ENCODE measurements at regions not wholly inside any gene's neighbourhood (a gene's known extent, or its start where the extent isn't known, plus 50 kb on each side); places are given as distances from the start of the nearest gene placed in this dataset.

- ATAC-seq: no peak
- Histone ChIP-seq H3K9ac (ENCODE audit: insufficient read depth, low read depth, low read length) (no peak overlapping the region), H3K9me3 (ENCODE audit: low read length) (no peaks in the 10 kb centered on the region), H3K4me1 (ENCODE audit: insufficient read depth, low read length) (no peaks in the 10 kb centered on the region), H2AFZ (ENCODE audit: low read length) (no peak overlapping the region), H3K79me2 (ENCODE audit: insufficient read depth, low read length) (no peaks in the 10 kb centered on the region), H3K36me3 (replicated peaks in 1 of 2; ENCODE audit: control insufficient read depth in 1 of 2, insufficient read depth in 2 of 2, low read length in 2 of 2) (peaks cover 15 to 51% of the 10 kb centered on the region in 2 experiments), H3K4me3 (replicated peaks in 1 of 3; ENCODE audit: insufficient read depth in 1 of 3, low read depth in 2 of 3, low read length in 3 of 3) (no peak overlapping the region), H3K27ac (ENCODE audit: extremely low read length, insufficient read depth, low read length) (no peak overlapping the region), H3K4me2 (ENCODE audit: low read depth, low read length) (no peak overlapping the region), H3K27me3 (ENCODE audit: control insufficient read depth in 1 of 2, insufficient read depth in 2 of 2, low read length in 2 of 2) (no peaks in the 10 kb centered on the region), H4K20me1 (ENCODE audit: insufficient read depth, low read length) (peaks cover 10% of the 10 kb centered on the region; the same call in 1 of the 2 replicates)
- ChIA-PET CTCF (ENCODE audit: low intra/inter-chr PET ratio, low total read pairs) (no interaction called here), POLR2A (no interaction called here)
- in situ Hi-C loops (cut with HindIII; ENCODE audit: extremely low pct_ligation_motif_present, low pct_unique_long_range_greater_than_20kb): no loop called here
- WGBS (ENCODE audit: low lambda C conversion rate): 77% methylated on average over 5 of the region's 13 CpGs
- no TSS peak for BruUV-seq (replicated peaks)
- intact Hi-C loops (cut with micrococcal nuclease; ENCODE audit: unreplicated experiment): no loop called here
- no peak for FAIRE-seq
- DNase-seq (ENCODE audit: low spot score): no peak
- TF ChIP-seq ZNF629 (CRISPR knock-in tag; conservative IDR thresholded peaks at IDR 0.05): no peak
- TF ChIP-seq JARID2 (CRISPR knock-in tag; IDR thresholded peaks at IDR 0.05; ENCODE audit: insufficient replicate concordance): no peak
- no peak for TF ChIP-seq ARNT (IDR thresholded peaks at IDR 0.05)
Measured at GRCh38 chr11:70889411-70889810, 363.0 kb downstream of the SHANK2 start.

DNA sequence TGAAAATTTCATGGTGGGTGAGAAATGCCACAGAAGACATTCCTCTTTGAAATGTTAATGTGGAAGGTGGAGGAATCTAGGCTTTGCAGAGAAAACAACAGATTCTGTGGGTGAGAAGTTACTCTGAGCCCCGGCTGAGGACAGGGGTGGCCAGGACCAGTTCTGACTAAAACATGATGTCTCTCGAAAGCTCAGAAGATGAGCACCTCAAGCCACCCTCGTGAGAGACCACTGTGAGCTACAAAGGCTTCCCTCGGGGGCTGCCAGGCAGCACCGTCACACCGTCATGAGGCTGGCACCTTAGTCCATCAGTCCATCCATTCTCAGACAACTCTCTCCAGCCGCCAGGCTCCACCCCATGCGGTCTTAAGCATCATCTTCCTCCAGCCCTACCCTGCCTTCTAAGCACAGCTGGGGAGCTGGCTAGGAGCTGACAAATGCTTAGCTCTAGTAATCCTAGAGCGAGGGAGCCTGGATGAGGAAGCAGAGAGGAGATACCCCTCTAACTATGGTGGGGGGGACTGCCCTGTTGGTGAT, 360.5 kb downstream of the SHANK2 start:
- no peak overlapping the region for H3K4me3 ChIP-seq (replicated peaks in 1 of 3; ENCODE audit: insufficient read depth in 1 of 3, low read depth in 2 of 3, low read length in 3 of 3)
- ChIA-PET POLR2A (no interaction called here), CTCF (ENCODE audit: low intra/inter-chr PET ratio, low total read pairs) (no interaction called here)
- no peaks in the 10 kb centered on the region for H3K4me1 ChIP-seq (ENCODE audit: insufficient read depth, low read length)
- H3K27ac ChIP-seq (ENCODE audit: extremely low read length, insufficient read depth, low read length): no peak overlapping the region
- WGBS (ENCODE audit: low lambda C conversion rate): 97% methylated on average over 9 of the region's 9 CpGs
- no peaks in the 10 kb centered on the region for H3K9me3 ChIP-seq (ENCODE audit: low read length)
- H3K4me2 ChIP-seq (ENCODE audit: low read depth, low read length): no peak overlapping the region
- BruUV-seq (replicated peaks): no TSS peak
- intact Hi-C loops (cut with micrococcal nuclease; ENCODE audit: unreplicated experiment) (no loop called here), in situ Hi-C loops (cut with HindIII; ENCODE audit: extremely low pct_ligation_motif_present, low pct_unique_long_range_greater_than_20kb) (no loop called here)
- H3K27me3 ChIP-seq (ENCODE audit: control insufficient read depth in 1 of 2, insufficient read depth in 2 of 2, low read length in 2 of 2): no peaks in the 10 kb centered on the region
- no peak overlapping the region for H2AFZ ChIP-seq (ENCODE audit: low read length)
- no peak for FAIRE-seq
- H3K9ac ChIP-seq (ENCODE audit: insufficient read depth, low read depth, low read length): no peak overlapping the region
- no peak for ATAC-seq
- DNase-seq (ENCODE audit: low spot score): no peak
- no peaks in the 10 kb centered on the region for H3K79me2 ChIP-seq (ENCODE audit: insufficient read depth, low read length)
- peaks cover 5% of the 10 kb centered on the region; the same call in 1 of the 2 replicates for H4K20me1 ChIP-seq (ENCODE audit: insufficient read depth, low read length)
- H3K36me3 ChIP-seq (replicated peaks in 1 of 2; ENCODE audit: control insufficient read depth in 1 of 2, insufficient read depth in 2 of 2, low read length in 2 of 2): peaks cover 25 to 72% of the 10 kb centered on the region in 2 experiments
- no peak for TF ChIP-seq ZNF30 (CRISPR knock-in tag; IDR thresholded peaks at IDR 0.05)
- no peak for TF ChIP-seq ZNF572 (CRISPR knock-in tag; IDR thresholded peaks at IDR 0.05)
- no peak for TF ChIP-seq ZNF556 (CRISPR knock-in tag; IDR thresholded peaks at IDR 0.05; ENCODE audit: borderline replicate concordance)
- TF ChIP-seq HOXA5 (CRISPR knock-in tag; IDR thresholded peaks at IDR 0.05): no peak
- TF ChIP-seq RXRB (CRISPR knock-in tag; IDR thresholded peaks at IDR 0.05; ENCODE audit: borderline replicate concordance): no peak
- TF ChIP-seq ZNF703 (CRISPR knock-in tag; IDR thresholded peaks at IDR 0.05; ENCODE audit: borderline replicate concordance): no peak
- no peak for TF ChIP-seq ZNF564 (CRISPR knock-in tag; IDR thresholded peaks at IDR 0.05)
- no peak for TF ChIP-seq MXD3 (CRISPR knock-in tag; IDR thresholded peaks at IDR 0.05)
- no peak for TF ChIP-seq SNAI1 (CRISPR knock-in tag; IDR thresholded peaks at IDR 0.05; ENCODE audit: borderline replicate concordance)
- TF ChIP-seq, protein P1, sequence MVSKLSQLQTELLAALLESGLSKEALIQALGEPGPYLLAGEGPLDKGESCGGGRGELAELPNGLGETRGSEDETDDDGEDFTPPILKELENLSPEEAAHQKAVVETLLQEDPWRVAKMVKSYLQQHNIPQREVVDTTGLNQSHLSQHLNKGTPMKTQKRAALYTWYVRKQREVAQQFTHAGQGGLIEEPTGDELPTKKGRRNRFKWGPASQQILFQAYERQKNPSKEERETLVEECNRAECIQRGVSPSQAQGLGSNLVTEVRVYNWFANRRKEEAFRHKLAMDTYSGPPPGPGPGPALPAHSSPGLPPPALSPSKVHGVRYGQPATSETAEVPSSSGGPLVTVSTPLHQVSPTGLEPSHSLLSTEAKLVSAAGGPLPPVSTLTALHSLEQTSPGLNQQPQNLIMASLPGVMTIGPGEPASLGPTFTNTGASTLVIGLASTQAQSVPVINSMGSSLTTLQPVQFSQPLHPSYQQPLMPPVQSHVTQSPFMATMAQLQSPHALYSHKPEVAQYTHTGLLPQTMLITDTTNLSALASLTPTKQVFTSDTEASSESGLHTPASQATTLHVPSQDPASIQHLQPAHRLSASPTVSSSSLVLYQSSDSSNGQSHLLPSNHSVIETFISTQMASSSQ (IDR thresholded peaks at IDR 0.05; ENCODE audit: low read depth): no peak
- TF ChIP-seq, protein P1 (CRISPR knock-in tag; IDR thresholded peaks at IDR 0.05; ENCODE audit: borderline replicate concordance): no peak
- no peak for TF ChIP-seq ZNF367 (CRISPR knock-in tag; IDR thresholded peaks at IDR 0.05; ENCODE audit: borderline replicate concordance)
- TF ChIP-seq DNMT3B (CRISPR knock-in tag; conservative IDR thresholded peaks at IDR 0.05): no peak
